ENCODE measurements at regions not wholly inside any gene's neighbourhood (a gene's known extent, or its start where the extent isn't known, plus 50 kb on each side); places are given as distances from the start of the nearest gene placed in this dataset.

DNA sequence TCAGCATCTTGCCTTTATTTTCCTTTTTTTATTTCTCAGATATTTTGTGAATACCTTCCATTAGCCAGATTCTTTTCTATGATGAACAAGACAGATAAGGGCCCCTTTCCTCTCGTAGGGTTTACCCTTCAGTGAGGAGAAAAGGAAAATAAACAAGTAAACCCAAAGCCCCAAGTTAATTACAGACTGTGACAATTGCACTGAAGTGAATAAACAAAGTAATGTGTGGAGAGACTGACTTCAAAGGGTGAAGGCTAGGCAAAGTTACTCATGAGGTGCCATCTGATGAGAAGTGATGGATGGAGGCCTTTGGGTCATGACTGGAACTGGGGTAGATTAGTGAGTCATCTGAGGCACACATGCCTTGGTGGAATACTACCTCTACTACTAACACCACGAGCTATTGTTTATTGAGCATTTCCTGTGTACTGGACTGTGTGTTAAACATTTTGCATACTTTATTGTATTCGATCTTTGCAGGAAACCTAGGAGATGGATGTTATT is 143.4 kb upstream of the PRICKLE1 start (continued):
- TF ChIP-seq, protein P1, sequence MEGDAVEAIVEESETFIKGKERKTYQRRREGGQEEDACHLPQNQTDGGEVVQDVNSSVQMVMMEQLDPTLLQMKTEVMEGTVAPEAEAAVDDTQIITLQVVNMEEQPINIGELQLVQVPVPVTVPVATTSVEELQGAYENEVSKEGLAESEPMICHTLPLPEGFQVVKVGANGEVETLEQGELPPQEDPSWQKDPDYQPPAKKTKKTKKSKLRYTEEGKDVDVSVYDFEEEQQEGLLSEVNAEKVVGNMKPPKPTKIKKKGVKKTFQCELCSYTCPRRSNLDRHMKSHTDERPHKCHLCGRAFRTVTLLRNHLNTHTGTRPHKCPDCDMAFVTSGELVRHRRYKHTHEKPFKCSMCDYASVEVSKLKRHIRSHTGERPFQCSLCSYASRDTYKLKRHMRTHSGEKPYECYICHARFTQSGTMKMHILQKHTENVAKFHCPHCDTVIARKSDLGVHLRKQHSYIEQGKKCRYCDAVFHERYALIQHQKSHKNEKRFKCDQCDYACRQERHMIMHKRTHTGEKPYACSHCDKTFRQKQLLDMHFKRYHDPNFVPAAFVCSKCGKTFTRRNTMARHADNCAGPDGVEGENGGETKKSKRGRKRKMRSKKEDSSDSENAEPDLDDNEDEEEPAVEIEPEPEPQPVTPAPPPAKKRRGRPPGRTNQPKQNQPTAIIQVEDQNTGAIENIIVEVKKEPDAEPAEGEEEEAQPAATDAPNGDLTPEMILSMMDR (IDR thresholded peaks at IDR 0.05; ENCODE audit: low read depth, low read length, missing input control): no peak
- no peak for TF ChIP-seq SP1 (IDR thresholded peaks at IDR 0.05)

DNA sequence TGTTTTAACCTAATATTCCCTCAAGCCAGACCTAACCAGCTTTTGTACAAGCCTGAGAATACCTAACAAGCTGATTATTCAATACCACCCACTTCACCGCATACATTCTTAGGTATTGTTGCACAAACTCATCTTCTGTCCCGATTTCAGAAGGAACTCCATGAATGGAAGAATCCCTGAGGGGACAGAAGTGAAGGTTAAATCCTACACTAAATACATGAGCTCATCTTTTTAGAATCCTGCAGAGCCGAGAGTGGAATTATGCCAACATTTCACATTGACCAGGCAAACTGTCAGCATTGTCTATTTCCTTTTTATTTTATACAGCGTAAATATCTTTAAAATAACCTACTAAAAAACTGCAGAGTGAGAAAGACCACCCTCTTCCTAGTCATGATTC is 140.7 kb upstream of the PRICKLE1 start:
- Histone ChIP-seq H3K9me3 (ENCODE audit: control insufficient read depth in 4 of 4, low read length in 3 of 4) (peaks cover 0 to 4% (median 3%) of the 10 kb centered on the region in 4 donors), H3K27ac (ENCODE audit: low read depth in 1 of 2, low read length in 2 of 2) (no peak overlapping the region), H3K27me3 (ENCODE audit: control insufficient read depth in 4 of 4, insufficient read depth in 4 of 4, low read length in 3 of 4) (no peaks in the 10 kb centered on the region), H3K4me3 (ENCODE audit: low read depth in 1 of 3, low read length in 3 of 3) (no peak overlapping the region), H3K4me1 (ENCODE audit: control insufficient read depth in 4 of 4, insufficient read depth in 4 of 4, low read length in 3 of 4) (no peaks in the 10 kb centered on the region), H3K9ac (ENCODE audit: low read depth in 1 of 2, low read length in 2 of 2) (no peak overlapping the region), H3K36me3 (ENCODE audit: control insufficient read depth in 4 of 4, insufficient read depth in 3 of 4, low read depth in 1 of 4, low read length in 3 of 4) (no peaks in the 10 kb centered on the region)
- 68% methylated on average over 4 of the region's 4 CpGs for WGBS
- no peak for TF ChIP-seq NR2F2 (IDR thresholded peaks at IDR 0.05)
- TF ChIP-seq, protein P2, sequence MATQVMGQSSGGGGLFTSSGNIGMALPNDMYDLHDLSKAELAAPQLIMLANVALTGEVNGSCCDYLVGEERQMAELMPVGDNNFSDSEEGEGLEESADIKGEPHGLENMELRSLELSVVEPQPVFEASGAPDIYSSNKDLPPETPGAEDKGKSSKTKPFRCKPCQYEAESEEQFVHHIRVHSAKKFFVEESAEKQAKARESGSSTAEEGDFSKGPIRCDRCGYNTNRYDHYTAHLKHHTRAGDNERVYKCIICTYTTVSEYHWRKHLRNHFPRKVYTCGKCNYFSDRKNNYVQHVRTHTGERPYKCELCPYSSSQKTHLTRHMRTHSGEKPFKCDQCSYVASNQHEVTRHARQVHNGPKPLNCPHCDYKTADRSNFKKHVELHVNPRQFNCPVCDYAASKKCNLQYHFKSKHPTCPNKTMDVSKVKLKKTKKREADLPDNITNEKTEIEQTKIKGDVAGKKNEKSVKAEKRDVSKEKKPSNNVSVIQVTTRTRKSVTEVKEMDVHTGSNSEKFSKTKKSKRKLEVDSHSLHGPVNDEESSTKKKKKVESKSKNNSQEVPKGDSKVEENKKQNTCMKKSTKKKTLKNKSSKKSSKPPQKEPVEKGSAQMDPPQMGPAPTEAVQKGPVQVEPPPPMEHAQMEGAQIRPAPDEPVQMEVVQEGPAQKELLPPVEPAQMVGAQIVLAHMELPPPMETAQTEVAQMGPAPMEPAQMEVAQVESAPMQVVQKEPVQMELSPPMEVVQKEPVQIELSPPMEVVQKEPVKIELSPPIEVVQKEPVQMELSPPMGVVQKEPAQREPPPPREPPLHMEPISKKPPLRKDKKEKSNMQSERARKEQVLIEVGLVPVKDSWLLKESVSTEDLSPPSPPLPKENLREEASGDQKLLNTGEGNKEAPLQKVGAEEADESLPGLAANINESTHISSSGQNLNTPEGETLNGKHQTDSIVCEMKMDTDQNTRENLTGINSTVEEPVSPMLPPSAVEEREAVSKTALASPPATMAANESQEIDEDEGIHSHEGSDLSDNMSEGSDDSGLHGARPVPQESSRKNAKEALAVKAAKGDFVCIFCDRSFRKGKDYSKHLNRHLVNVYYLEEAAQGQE (IDR thresholded peaks at IDR 0.05): no peak
- DNase-seq (ENCODE audit: low spot score): no peak

DNA sequence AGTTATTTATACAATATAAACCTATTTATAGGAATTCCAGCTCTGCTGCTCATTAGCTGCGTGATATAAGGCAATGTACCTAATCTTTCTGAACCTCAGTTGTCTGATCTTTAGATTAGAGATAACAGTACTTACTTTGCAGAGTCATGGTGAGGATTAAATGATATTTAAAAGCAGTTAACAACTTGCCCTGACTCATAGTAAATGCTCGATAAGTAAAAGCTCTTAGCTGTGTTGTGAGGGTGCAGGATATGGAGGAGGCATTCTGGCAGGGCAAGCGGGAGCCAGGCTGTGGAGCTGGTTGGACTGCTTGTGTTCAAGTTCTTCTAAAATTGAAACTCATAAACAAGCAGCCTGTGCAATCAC is 140.0 kb upstream of the PRICKLE1 start:
- peaks cover 0 to 4% (median 3%) of the 10 kb centered on the region in 4 donors for H3K9me3 ChIP-seq (ENCODE audit: control insufficient read depth in 4 of 4, low read length in 3 of 4)
- TF ChIP-seq JUND (IDR thresholded peaks at IDR 0.05) (no peak), YY1 (IDR thresholded peaks at IDR 0.05) (no peak), RAD21 (IDR thresholded peaks at IDR 0.05) (no peak), TAF1 (conservative IDR thresholded peaks at IDR 0.05) (no peak), SP1 (IDR thresholded peaks at IDR 0.05) (no peak), EGR1 (IDR thresholded peaks at IDR 0.05; ENCODE audit: low read depth in 2 of 2) (no peak), RXRA (IDR thresholded peaks at IDR 0.05) (no peak)
- TF ChIP-seq, protein P3, sequence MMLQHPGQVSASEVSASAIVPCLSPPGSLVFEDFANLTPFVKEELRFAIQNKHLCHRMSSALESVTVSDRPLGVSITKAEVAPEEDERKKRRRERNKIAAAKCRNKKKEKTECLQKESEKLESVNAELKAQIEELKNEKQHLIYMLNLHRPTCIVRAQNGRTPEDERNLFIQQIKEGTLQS (IDR thresholded peaks at IDR 0.05): no peak
- TF ChIP-seq, protein P2 (IDR thresholded peaks at IDR 0.05): no peak
- no peaks in the 10 kb centered on the region for H3K27me3 ChIP-seq (ENCODE audit: control insufficient read depth in 4 of 4, insufficient read depth in 4 of 4, low read length in 3 of 4)
- WGBS: 69% methylated on average over 3 of the region's 3 CpGs
- DNase-seq (ENCODE audit: low spot score): no peak
- H3K36me3 ChIP-seq (ENCODE audit: control insufficient read depth in 4 of 4, insufficient read depth in 3 of 4, low read depth in 1 of 4, low read length in 3 of 4): no peaks in the 10 kb centered on the region
- H3K4me1 ChIP-seq (ENCODE audit: control insufficient read depth in 4 of 4, insufficient read depth in 4 of 4, low read length in 3 of 4): no peaks in the 10 kb centered on the region
- H3K4me3 ChIP-seq (ENCODE audit: low read depth in 1 of 3, low read length in 3 of 3): no peak overlapping the region
- no peak overlapping the region for H3K9ac ChIP-seq (ENCODE audit: low read depth in 1 of 2, low read length in 2 of 2)
- H3K27ac ChIP-seq (ENCODE audit: low read depth in 1 of 2, low read length in 2 of 2): no peak overlapping the region

Data from liver (tissue), 8 donors.